ENCODE measurements at regions not wholly inside any gene's neighbourhood (a gene's known extent, or its start where the extent isn't known, plus 50 kb on each side); places are given as distances from the start of the nearest gene placed in this dataset.
"Not testable (repeated sequence)": the region's sequence is repeated elsewhere in the genome, so short reads cannot be mapped to it uniquely, and the experiment has no call there.

DNA sequence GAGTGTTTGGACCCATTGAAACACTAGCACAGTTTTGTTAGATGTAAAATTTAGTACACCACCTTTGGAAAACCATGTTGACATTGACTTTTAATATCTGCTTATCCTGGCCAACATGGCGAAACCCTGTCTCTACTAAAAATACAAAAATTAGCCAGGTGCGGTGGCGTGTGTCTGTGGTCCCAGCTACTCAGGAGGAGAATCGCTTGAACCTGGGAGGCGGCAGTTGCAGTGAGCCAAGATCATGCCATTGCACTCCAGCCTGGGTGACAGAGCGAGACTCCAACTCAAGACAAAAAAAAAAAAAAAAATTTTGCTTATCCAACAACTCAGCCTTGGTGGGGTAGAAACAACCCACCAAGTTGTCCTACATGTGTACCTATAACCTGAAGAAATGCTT is 454.2 kb downstream of the EFNB2 start:
- H2AK9ac ChIP-seq (replicated peaks; ENCODE audit: low read depth, low read length, poor library complexity); H2BK5ac ChIP-seq (ENCODE audit: low read depth, low read length, poor library complexity, severe bottlenecking); H3K79me1 ChIP-seq (ENCODE audit: low read depth in 1 of 2, low read length in 2 of 2); H3K27me3 ChIP-seq (ENCODE audit: control insufficient read depth, insufficient read depth, low read length); H4K8ac ChIP-seq (ENCODE audit: low read depth in 2 of 2, low read length in 2 of 2); H3K18ac ChIP-seq (ENCODE audit: low read depth, low read length); H3K23ac ChIP-seq (ENCODE audit: low read depth, low read length); H3K9me3 ChIP-seq (ENCODE audit: control insufficient read depth, insufficient read depth, low read length); H2BK20ac ChIP-seq (ENCODE audit: low read depth, low read length); BruUV-seq (replicated peaks); H4K5ac ChIP-seq (ENCODE audit: low read depth, low read length); H4K20me1 ChIP-seq (ENCODE audit: insufficient read depth, low read length); H3K27ac ChIP-seq (ENCODE audit: insufficient read depth, low read length); H2AFZ ChIP-seq (replicated peaks; ENCODE audit: low read length, poor library complexity); dilution Hi-C loops (cut with HindIII; ENCODE audit: low sequenced_read_pairs, unreplicated experiment); ATAC-seq (ENCODE audit: low read depth); H2AK5ac ChIP-seq (ENCODE audit: low read depth, low read length); H2BK120ac ChIP-seq (ENCODE audit: low read depth, low read length); H2BK15ac ChIP-seq (ENCODE audit: low read depth, low read length); H3K14ac ChIP-seq (replicated peaks; ENCODE audit: low read depth, low read length); H4K91ac ChIP-seq (ENCODE audit: insufficient read depth, low read depth, low read length); H3K4me2 ChIP-seq (ENCODE audit: low read depth, low read length); H3K4ac ChIP-seq (ENCODE audit: low read depth, low read length); H3K56ac ChIP-seq (ENCODE audit: extremely low read depth, insufficient read depth, low read length); DNase-seq; H3K9ac ChIP-seq (ENCODE audit: low read depth, low read length); H3K4me3 ChIP-seq (ENCODE audit: insufficient read depth, low read depth, low read length); H3K9me1 ChIP-seq (ENCODE audit: insufficient read depth, low read length); intact Hi-C loops (cut with micrococcal nuclease); H3K36me3 ChIP-seq (ENCODE audit: control insufficient read depth, insufficient read depth, low read length); H3K4me1 ChIP-seq (ENCODE audit: control insufficient read depth, insufficient read depth, low read length): not testable (repeated sequence)
- ChIA-PET POLR2A (ENCODE audit: unreplicated experiment) (interaction anchor here (0.6 kb wide), 1 partner anchor 111 kb away, joined by 4 read pairs; no protein-coding TSS in a partner anchor), CTCF (interaction anchor here (1.0 kb wide), 1 partner anchor 21 kb away, joined by 3 read pairs; no protein-coding TSS in a partner anchor)
- 90% methylated on average over 3 of the region's 6 CpGs; no CpG with 5 or more reads in 1 of the 2 experiments for WGBS, 2 experiments (ENCODE audit: extremely low coverage in 2 of 2, insufficient read length in 1 of 2)
- in situ Hi-C loops (cut with MboI; ENCODE audit: low sequenced_read_pairs) = loop anchor here (25.0 kb wide), 1 partner anchor 431 kb away; no protein-coding TSS in a partner anchor

All from IMR-90 (cell line).